Brain microvascular endothelial cell (primary cell): ENCODE measurements at regions not wholly inside any gene's neighbourhood (a gene's known extent, or its start where the extent isn't known, plus 50 kb on each side); places are given as distances from the start of the nearest gene placed in this dataset.

Experiments
- DNase-seq: peaks from one replicate; pipeline ENCODE4 v3.0.0-alpha.2; 2020
- H3K27ac ChIP-seq: fragments of 250-450 bp; sonication (Bioruptor Pico); 2 replicates; pipeline ENCODE4 v1.5.1; 2020; ENCODE audit warnings: mild to moderate bottlenecking, moderate library complexity
- H3K27me3 ChIP-seq: fragments of 250-450 bp; sonication (Bioruptor Pico); replicated peaks from 2 replicates; pipeline ENCODE4 v1.5.1; 2020; ENCODE audit warnings: mild to moderate bottlenecking
- H3K36me3 ChIP-seq: fragments of 250-450 bp; sonication (Bioruptor Pico); replicated peaks from 2 replicates; pipeline ENCODE4 v1.5.1; 2020; ENCODE audit warnings: mild to moderate bottlenecking
- H3K4me3 ChIP-seq: 2 replicates; pipeline ENCODE4 v1.5.1; 2011; ENCODE audit warnings: low read depth, mild to moderate bottlenecking, control low read depth, low read length, moderate library complexity
- CTCF ChIP-seq: IDR thresholded peaks from 2 replicates; pipeline ENCODE4 v1.5.1; 2011; ENCODE audit warnings: low read depth, mild to moderate bottlenecking, moderate library complexity, low read length, control low read depth, inconsistent platforms; ENCODE audit errors: missing control alignments
- in situ Hi-C: cut with HindIII; loops from 2 replicates; pipeline ENCODE4 v1.10.0; 2017; ENCODE audit warnings: low sequenced_read_pairs, low pct_ligation_motif_present

- H3K27me3 ChIP-seq, result no peaks in the 10 kb centered on the region
- TF ChIP-seq CTCF, result no peak
- in situ Hi-C loops, result no loop called here
- H3K27ac ChIP-seq, result no peak overlapping the region
- DNase-seq, result no peak
- no peaks in the 10 kb centered on the region for H3K36me3 ChIP-seq
- H3K4me3 ChIP-seq, result no peak overlapping the region
Measured at GRCh38 chr3:132237652-132238032, 79.6 kb upstream of the ACP3 start.

GRCh38 chr3:132239587-132239986 is 77.6 kb upstream of the ACP3 start:
- H3K27ac ChIP-seq, result no peak overlapping the region
- DNase-seq, result no peak
- no peaks in the 10 kb centered on the region for H3K27me3 ChIP-seq
- TF ChIP-seq CTCF, result no peak
- no peaks in the 10 kb centered on the region for H3K36me3 ChIP-seq
- in situ Hi-C loops, result no loop called here
- no peak overlapping the region for H3K4me3 ChIP-seq

DNA sequence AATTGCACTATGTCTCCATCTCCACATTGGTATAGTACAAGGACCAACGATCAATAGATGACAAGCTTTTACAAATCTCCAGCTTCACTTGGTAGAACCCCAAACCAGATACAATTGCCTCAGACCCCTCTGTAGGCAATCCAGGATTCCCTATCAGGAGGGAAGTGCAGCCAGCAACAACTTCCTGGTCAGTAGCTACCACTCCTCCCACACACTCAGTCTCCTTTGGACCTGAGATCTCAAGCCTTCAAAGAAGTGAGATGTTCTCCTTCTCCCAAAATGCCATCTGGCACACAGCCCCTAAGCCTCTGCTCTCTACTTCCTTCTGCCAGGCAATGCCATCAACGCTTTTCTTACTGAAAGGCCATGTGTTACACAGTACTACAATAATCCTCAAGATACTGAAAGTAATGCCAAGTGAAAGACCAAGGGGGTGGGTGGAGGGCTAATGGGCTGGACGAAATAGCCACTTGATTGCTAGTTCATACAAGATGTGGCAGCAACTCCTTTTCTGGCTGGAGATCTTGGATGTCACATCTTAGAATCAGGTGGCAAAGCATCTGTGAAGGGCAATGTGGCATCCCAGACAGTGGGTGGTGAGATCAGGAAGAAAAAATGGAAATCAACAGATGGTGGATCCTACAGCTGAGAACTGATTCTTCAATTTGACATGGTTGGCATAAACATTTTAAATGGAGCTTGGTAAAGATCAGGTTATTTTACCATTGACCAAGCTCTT is 75.3 kb upstream of the ACP3 start:
- no peak for TF ChIP-seq CTCF
- in situ Hi-C loops, result no loop called here
- Histone ChIP-seq H3K36me3 (no peaks in the 10 kb centered on the region), H3K27ac (no peak overlapping the region), H3K27me3 (no peaks in the 10 kb centered on the region), H3K4me3 (no peak overlapping the region)
- no peak for DNase-seq

DNA sequence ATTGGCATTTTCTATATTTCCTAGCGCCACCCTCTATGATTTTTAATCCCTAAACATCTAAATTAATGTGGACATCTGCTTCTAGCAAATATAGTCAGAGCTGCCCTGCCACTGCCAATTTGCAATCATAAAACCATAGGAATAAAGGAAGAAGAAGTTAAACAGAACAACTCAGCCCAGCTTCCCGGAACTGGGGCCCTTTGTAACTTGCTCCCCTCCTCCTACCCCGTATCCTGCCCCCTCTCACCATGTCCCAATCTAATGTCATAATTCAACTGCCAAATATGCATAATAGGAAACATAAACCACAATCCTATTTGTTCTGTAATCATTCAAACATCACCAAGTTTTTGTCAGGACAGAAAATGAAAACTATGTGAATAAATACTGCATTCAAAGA is 74.4 kb upstream of the ACP3 start:
- in situ Hi-C loops, result no loop called here
- Histone ChIP-seq H3K4me3 (no peak overlapping the region), H3K27ac (no peak overlapping the region), H3K27me3 (no peaks in the 10 kb centered on the region), H3K36me3 (no peaks in the 10 kb centered on the region)
- no peak for DNase-seq
- no peak for TF ChIP-seq CTCF

- Histone ChIP-seq H3K27ac (no peak overlapping the region), H3K4me3 (no peak overlapping the region), H3K27me3 (no peaks in the 10 kb centered on the region), H3K36me3 (no peaks in the 10 kb centered on the region)
- in situ Hi-C loops, result no loop called here
- TF ChIP-seq CTCF, result no peak
- no peak for DNase-seq
Measured at GRCh38 chr3:132245552-132246142, 71.6 kb upstream of the ACP3 start.

GRCh38 chr3:132246212-132246611 is 71.0 kb upstream of the ACP3 start:
- TF ChIP-seq CTCF, result no peak
- in situ Hi-C loops, result no loop called here
- Histone ChIP-seq H3K36me3 (no peaks in the 10 kb centered on the region), H3K27me3 (no peaks in the 10 kb centered on the region), H3K27ac (no peak overlapping the region), H3K4me3 (no peak overlapping the region)
- no peak for DNase-seq
